BJ (cell line): ENCODE measurements at regions not wholly inside any gene's neighbourhood (a gene's known extent, or its start where the extent isn't known, plus 50 kb on each side); places are given as distances from the start of the nearest gene placed in this dataset.

Experiments
- CTCF ChIA-PET: fragments of 350-600 bp; formaldehyde crosslinking; extraction: SDS; loops from one replicate; lab custom pipeline; 2021; ENCODE audit warnings: antibody characterized with exemption, inconsistent platforms; lab: Yijun Ruan, JAX
- POLR2A ChIA-PET: fragments of 300-600 bp; sonication (Branson Sonifier 250); formaldehyde crosslinking; extraction: SDS; loops from one replicate; lab custom pipeline; 2021; ENCODE audit warnings: antibody characterized with exemption; lab: Charles Lee
- DNase-seq: peaks from one replicate; pipeline ENCODE4 v3.0.0-alpha.2; 2011; ENCODE audit warnings: low read depth
- H3K27me3 ChIP-seq: 2 replicates; pipeline ENCODE4 v1.6.0; 2011; ENCODE audit warnings: low read length; ENCODE audit not compliant: control insufficient read depth, insufficient read depth
- H3K36me3 ChIP-seq: 2 replicates; pipeline ENCODE4 v1.5.1; 2011; ENCODE audit warnings: low read length; ENCODE audit not compliant: control insufficient read depth, insufficient read depth
- H3K4me3 ChIP-seq: 2 replicates; pipeline ENCODE4 v1.5.1; 2011; ENCODE audit warnings: low read depth, mild to moderate bottlenecking, control low read depth, low read length
- TF ChIP-seq, protein P1 (sequence below): IDR thresholded peaks from 2 replicates; pipeline ENCODE4 v1.5.1; 2011; ENCODE audit warnings: low read depth, mild to moderate bottlenecking, control low read depth, inconsistent platforms, low read length, moderate library complexity; ENCODE audit not compliant: insufficient read depth

DNA sequence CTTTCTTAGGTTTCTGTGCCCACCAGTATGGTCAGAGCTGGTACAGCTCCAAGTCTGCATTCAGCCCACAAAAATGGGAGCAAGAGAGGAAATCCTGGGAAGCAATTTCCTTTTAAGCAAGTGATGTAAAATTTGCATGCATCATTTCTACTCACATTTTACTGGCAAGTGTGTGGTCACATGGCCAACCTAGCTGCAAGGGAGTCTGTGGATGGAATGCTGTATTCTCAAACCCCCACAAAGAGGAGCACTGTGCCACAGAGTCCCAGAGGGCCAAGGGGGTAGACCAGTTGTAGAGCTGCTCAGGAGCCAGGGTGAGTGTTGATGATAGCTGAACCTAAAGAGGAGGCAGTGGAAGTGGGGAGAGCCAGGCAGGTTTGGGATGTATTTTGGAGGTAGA is 154.3 kb upstream of the SPRY4 start:
- DNase-seq = no peak
- H3K27me3 ChIP-seq = no peaks in the 10 kb centered on the region
- H3K36me3 ChIP-seq = no peaks in the 10 kb centered on the region
- TF ChIP-seq, protein P1, sequence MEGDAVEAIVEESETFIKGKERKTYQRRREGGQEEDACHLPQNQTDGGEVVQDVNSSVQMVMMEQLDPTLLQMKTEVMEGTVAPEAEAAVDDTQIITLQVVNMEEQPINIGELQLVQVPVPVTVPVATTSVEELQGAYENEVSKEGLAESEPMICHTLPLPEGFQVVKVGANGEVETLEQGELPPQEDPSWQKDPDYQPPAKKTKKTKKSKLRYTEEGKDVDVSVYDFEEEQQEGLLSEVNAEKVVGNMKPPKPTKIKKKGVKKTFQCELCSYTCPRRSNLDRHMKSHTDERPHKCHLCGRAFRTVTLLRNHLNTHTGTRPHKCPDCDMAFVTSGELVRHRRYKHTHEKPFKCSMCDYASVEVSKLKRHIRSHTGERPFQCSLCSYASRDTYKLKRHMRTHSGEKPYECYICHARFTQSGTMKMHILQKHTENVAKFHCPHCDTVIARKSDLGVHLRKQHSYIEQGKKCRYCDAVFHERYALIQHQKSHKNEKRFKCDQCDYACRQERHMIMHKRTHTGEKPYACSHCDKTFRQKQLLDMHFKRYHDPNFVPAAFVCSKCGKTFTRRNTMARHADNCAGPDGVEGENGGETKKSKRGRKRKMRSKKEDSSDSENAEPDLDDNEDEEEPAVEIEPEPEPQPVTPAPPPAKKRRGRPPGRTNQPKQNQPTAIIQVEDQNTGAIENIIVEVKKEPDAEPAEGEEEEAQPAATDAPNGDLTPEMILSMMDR = no peak
- no peak overlapping the region for H3K4me3 ChIP-seq
- CTCF ChIA-PET = interaction anchor here (1.2 kb wide), 1 partner anchor 328 kb away, joined by 3 read pairs; no protein-coding TSS in a partner anchor
- POLR2A ChIA-PET = no interaction called here

DNA sequence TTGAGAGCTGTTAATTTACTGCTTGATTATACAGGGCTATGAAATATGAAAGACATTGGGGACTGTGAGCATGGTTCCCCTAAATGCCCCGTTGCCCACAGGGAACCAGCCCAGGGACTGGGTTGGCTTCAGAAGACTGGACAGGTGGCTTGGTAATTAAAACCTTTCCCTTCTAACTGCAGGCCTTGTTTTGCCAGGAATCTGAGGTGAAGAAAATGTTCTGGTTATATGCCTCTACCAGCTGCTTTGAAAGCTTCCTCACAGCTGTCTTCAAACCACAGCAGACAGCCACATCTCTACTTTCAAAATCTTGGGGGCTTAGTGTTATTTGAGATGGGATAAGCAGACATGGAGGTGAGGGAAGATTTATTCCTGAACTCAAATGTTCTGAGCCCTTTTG is 153.3 kb upstream of the SPRY4 start:
- CTCF ChIA-PET = interaction anchor here (1.2 kb wide), 1 partner anchor 327 kb away, joined by 3 read pairs; no protein-coding TSS in a partner anchor
- TF ChIP-seq, protein P1 = no peak
- H3K4me3 ChIP-seq = no peak overlapping the region
- no peaks in the 10 kb centered on the region for H3K27me3 ChIP-seq
- H3K36me3 ChIP-seq = no peaks in the 10 kb centered on the region
- no peak for DNase-seq
- POLR2A ChIA-PET = no interaction called here

DNA sequence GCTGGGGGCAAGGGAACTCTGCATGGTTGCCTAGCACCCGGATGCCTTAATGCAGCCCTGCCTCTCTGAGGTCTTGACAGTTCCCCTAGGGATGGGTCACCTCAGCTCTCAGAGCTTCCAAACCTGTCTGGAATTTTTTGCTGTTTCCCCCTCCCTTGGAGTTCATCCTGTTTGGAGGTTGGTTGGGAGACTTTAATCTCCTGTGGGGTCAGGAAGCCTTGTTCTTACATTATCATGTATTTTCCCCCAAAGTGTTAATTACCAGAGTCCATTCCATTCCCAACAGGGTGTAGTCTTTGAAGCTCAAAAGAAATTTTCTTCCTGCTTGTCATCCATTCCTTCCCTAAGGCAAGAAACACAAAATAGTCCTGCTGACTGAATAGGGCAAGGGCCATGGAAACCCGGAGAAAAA is 150.3 kb upstream of the SPRY4 start:
- Histone ChIP-seq H3K4me3 (no peak overlapping the region), H3K27me3 (no peaks in the 10 kb centered on the region), H3K36me3 (no peaks in the 10 kb centered on the region)
- no peak for DNase-seq
- CTCF ChIA-PET = interaction anchor here (0.9 kb wide), 1 partner anchor 74 kb away, joined by 4 read pairs; no protein-coding TSS in a partner anchor
- POLR2A ChIA-PET = no interaction called here
- TF ChIP-seq, protein P1 = no peak

DNA sequence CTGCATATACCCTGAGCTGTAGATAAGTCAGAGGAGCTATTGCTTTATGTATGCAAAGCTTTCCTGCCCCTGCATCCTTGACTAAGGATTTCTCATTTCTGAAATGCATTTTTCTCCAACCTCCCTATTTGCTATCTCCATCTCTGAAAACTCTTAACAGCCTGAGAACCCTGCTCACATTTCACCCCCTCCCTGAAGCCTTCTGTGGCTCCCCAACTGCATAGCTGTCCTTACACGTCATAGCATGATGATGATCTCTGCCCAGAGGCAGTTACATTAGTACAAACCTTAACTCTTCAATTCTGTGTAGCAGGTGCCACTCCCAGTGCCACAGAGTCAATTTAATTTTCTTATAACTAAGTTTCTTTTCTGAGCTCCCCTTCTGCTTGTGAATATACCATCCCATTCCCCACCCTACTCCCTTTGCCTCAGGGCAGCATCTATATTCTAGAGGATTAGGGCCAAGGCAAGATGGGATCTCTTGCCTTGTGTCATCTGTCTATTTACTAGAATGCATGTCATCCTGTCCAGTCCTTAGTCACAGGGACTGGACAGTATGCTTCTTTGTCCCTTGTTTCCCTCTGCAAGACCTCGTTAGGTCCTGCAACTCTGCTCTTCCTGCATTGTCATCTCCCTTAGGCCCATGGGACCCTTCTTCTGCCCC is 149.7 kb upstream of the SPRY4 start:
- TF ChIP-seq, protein P1 = no peak
- POLR2A ChIA-PET = interaction anchor here (0.6 kb wide), 2 partner anchors 67 to 1090 kb away, joined by 3 to 5 read pairs; no protein-coding TSS in a partner anchor

DNA sequence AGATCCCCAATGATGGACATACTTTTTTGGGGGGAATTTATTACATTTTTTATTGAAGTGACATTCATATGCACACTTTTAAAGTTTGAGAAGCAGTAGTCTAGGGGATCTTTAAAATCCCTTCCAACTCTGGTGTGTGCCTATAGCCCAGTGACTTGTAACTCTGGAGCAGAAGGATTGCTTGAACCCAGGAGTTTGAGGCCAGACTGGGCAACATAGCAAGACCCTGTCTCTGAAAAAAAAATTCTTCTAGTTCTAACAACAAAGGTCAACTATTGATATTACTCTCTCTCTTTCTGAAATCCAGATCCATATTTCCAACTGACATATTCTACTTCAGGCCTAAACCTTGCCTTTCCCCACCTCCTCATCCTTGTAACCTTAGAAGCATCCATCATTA is 148.2 kb upstream of the SPRY4 start:
- ChIA-PET CTCF (no interaction called here), POLR2A (no interaction called here)
- TF ChIP-seq, protein P1 = no peak

More for the DNA sequence above, 149.7 kb upstream of the SPRY4 start:
- no peak overlapping the region for H3K4me3 ChIP-seq
- H3K36me3 ChIP-seq = no peaks in the 10 kb centered on the region
- CTCF ChIA-PET = interaction anchor here (0.9 to 1.1 kb wide), 2 partner anchors 27 to 74 kb away, joined by 3 to 4 read pairs; no protein-coding TSS in a partner anchor
- DNase-seq = peak; percentile 68
- no peaks in the 10 kb centered on the region for H3K27me3 ChIP-seq

More for the DNA sequence above, 148.2 kb upstream of the SPRY4 start:
- no peaks in the 10 kb centered on the region for H3K36me3 ChIP-seq
- H3K27me3 ChIP-seq = no peaks in the 10 kb centered on the region
- DNase-seq = no peak
- H3K4me3 ChIP-seq = no peak overlapping the region
